DOHH2 (cell line): ENCODE measurements at regions not wholly inside any gene's neighbourhood (a gene's known extent, or its start where the extent isn't known, plus 50 kb on each side); places are given as distances from the start of the nearest gene placed in this dataset.

ENCODE experiments used
- EZH2phosphoT487 ChIP-seq: fragments of 200-600 bp; sonication (generic); IDR thresholded peaks from 2 replicates; pipeline ENCODE4 v1.6.1; 2017; ENCODE audit warnings: borderline replicate concordance, mild to moderate bottlenecking, antibody characterized with exemption, low read length, moderate library complexity, mixed read lengths
- TF ChIP-seq, protein P1 (sequence below): fragments of 200-600 bp; sonication (generic); IDR thresholded peaks from one replicate; pipeline ENCODE4 v1.5.1; 2014; ENCODE audit warnings: antibody characterized with exemption, mild to moderate bottlenecking, low read depth, low read length; ENCODE audit not compliant: poor library complexity, severe bottlenecking

DNA sequence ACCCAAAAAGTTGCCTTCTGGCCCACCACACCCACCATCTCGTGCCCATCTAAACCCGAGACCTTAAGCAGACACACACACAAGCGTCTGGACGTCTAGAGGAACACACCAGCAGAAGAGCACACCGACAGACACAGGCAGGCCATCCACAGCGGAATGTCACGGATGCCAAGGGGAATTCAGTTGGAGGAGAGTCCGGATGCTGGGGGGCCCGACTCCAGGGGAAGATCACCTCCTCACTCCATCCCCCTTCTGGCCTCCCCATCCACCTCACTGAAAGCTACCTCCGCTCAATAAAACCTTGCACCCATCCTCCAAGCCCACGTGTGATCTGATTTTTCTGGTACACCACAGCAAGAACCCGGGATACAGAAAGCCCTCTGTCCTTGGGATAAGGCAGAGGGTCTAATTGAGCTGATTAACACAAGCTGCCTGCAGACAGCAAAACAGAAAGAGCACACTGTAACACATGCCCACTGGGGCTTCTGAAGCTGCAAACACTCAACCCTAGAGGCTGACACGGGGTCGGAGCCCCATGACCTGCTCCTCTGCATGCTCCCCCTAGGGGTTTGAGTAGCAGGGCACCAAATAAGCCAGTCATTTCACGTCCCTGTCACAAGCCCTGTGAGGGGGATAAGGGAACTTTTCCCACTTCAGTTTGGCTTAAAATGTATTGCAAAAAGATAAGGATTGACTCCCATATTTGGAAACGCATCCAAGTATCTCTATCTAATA, 339.6 kb upstream of the PCDH10 start:
- TF ChIP-seq, protein P1, sequence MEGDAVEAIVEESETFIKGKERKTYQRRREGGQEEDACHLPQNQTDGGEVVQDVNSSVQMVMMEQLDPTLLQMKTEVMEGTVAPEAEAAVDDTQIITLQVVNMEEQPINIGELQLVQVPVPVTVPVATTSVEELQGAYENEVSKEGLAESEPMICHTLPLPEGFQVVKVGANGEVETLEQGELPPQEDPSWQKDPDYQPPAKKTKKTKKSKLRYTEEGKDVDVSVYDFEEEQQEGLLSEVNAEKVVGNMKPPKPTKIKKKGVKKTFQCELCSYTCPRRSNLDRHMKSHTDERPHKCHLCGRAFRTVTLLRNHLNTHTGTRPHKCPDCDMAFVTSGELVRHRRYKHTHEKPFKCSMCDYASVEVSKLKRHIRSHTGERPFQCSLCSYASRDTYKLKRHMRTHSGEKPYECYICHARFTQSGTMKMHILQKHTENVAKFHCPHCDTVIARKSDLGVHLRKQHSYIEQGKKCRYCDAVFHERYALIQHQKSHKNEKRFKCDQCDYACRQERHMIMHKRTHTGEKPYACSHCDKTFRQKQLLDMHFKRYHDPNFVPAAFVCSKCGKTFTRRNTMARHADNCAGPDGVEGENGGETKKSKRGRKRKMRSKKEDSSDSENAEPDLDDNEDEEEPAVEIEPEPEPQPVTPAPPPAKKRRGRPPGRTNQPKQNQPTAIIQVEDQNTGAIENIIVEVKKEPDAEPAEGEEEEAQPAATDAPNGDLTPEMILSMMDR: no peak
- no peak for TF ChIP-seq EZH2phosphoT487
